ENCODE measurements at regions not wholly inside any gene's neighbourhood (a gene's known extent, or its start where the extent isn't known, plus 50 kb on each side); places are given as distances from the start of the nearest gene placed in this dataset.

- no peak for TF ChIP-seq HDGF (IDR thresholded peaks at IDR 0.05; ENCODE audit: borderline replicate concordance)
- no peak for TF ChIP-seq ARNT (IDR thresholded peaks at IDR 0.05)
- no peak for TF ChIP-seq TARDBP (IDR thresholded peaks at IDR 0.05)
- TF ChIP-seq FOXM1 (IDR thresholded peaks at IDR 0.05; ENCODE audit: borderline replicate concordance), result no peak
Measured at GRCh38 chr7:52938455-52939133, 96.8 kb upstream of the POM121L12 start.

Measured in HEK293T (cell line).